GM12874 (cell line): ENCODE measurements at regions not wholly inside any gene's neighbourhood (a gene's known extent, or its start where the extent isn't known, plus 50 kb on each side); places are given as distances from the start of the nearest gene placed in this dataset.

Source experiments
- CTCF ChIP-seq: IDR thresholded peaks from 2 replicates; pipeline ENCODE4 v1.5.1; 2011; ENCODE audit warnings: low read depth, mild to moderate bottlenecking, control low read depth, low read length, moderate library complexity; ENCODE audit not compliant: insufficient read depth

DNA sequence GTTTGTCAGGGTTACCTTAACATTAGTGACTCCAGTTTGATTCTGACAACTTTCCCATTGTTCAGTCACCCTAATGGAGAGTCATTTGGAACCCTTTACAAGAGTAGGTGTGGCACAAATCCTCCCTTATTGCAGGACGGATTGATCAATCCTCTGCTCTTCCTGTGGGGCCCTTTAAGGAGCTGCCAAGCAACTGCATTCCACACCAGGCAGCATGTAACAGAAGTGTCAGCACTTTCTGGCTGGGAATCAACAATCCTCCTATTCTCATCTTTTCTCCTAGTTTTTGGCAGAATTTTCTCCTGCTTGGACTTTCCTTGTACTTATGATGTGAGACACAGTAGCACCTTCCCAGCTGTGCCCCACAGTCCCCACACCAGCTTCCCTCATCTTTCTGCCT is 177.8 kb downstream of the ST6GAL2 start:
- no peak for TF ChIP-seq CTCF

GRCh38 chr2:106709229-106709628 is 176.7 kb downstream of the ST6GAL2 start:
- no peak for TF ChIP-seq CTCF

GRCh38 chr2:106719222-106719621 is 166.7 kb downstream of the ST6GAL2 start:
- TF ChIP-seq CTCF, result no peak

GRCh38 chr2:106720026-106720425 is 165.9 kb downstream of the ST6GAL2 start:
- TF ChIP-seq CTCF, result no peak

DNA sequence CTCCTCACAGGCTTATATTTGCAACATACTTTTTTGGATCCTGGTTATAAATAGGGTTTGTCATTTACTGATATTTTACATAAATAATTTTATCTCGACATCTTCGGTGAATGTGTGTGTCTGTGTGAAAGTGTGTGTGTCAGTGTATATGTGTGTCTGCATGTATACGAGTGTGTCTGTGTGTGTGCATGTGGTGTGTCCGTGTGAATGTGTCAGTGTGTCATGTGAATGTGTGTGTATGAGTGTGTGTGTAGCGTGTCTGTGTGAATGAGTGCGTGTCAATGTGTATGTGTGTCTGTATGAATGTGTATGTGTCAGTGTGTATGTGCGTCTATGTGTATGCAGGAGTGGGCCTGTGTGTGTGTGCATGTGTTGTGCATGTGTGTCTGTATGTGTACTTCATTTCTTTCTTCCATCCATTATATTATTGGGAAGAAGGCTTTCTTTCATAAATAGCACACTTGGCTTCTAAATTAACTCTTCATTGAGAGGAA is 161.6 kb downstream of the ST6GAL2 start:
- TF ChIP-seq CTCF, result no peak

DNA sequence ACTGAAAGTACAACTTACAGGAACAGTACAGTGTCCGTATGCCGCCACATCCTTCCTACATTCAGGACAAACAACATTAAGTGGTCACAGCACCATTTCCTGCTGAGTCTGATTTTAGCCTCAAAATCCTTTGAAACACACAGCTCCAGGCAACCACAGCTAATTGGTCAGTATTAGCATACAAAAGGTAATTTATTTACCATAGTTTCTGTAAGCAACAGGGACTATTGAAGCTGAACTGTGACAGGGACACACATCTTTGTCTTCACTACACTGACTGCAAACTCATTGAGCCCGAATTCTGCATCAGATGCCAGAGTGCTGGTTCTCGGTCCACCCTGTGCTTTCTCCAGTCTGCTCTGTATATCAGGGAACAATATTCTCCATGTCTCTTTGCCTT is 151.8 kb downstream of the ST6GAL2 start:
- TF ChIP-seq CTCF, result no peak

GRCh38 chr2:106735807-106736206 is 150.2 kb downstream of the ST6GAL2 start:
- no peak for TF ChIP-seq CTCF

GRCh38 chr2:106736221-106736620 is 149.7 kb downstream of the ST6GAL2 start:
- no peak for TF ChIP-seq CTCF
